GM13977 (cell line): ENCODE measurements at regions not wholly inside any gene's neighbourhood (a gene's known extent, or its start where the extent isn't known, plus 50 kb on each side); places are given as distances from the start of the nearest gene placed in this dataset.

Experiments
- DNase-seq: peaks from one replicate; pipeline ENCODE4 v3.0.0; 2012; ENCODE audit warnings: low spot score
- in situ Hi-C: fragments of 300-500 bp; cut with MboI; formaldehyde crosslinking; loops from one replicate; pipeline ENCODE4 v1.12.0; 2022; ENCODE audit warnings: low sequenced_read_pairs, low pct_unique_long_range_greater_than_20kb, mixed read lengths, inconsistent platforms; ENCODE audit not compliant: unreplicated experiment
- TF ChIP-seq, protein P1 (sequence below): IDR thresholded peaks from 2 replicates; pipeline ENCODE4 v1.5.1; 2012; ENCODE audit warnings: mild to moderate bottlenecking, control low read depth; ENCODE audit not compliant: insufficient read depth; ENCODE audit errors: extremely low read depth, missing control alignments

GRCh38 chr18:10047237-10047636, 133.4 kb downstream of the VAPA start:
- TF ChIP-seq, protein P1, sequence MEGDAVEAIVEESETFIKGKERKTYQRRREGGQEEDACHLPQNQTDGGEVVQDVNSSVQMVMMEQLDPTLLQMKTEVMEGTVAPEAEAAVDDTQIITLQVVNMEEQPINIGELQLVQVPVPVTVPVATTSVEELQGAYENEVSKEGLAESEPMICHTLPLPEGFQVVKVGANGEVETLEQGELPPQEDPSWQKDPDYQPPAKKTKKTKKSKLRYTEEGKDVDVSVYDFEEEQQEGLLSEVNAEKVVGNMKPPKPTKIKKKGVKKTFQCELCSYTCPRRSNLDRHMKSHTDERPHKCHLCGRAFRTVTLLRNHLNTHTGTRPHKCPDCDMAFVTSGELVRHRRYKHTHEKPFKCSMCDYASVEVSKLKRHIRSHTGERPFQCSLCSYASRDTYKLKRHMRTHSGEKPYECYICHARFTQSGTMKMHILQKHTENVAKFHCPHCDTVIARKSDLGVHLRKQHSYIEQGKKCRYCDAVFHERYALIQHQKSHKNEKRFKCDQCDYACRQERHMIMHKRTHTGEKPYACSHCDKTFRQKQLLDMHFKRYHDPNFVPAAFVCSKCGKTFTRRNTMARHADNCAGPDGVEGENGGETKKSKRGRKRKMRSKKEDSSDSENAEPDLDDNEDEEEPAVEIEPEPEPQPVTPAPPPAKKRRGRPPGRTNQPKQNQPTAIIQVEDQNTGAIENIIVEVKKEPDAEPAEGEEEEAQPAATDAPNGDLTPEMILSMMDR: no peak
- no peak for DNase-seq

GRCh38 chr18:10049747-10050146, 135.9 kb downstream of the VAPA start:
- no peak for DNase-seq
- in situ Hi-C loops: no loop called here
- TF ChIP-seq, protein P1: no peak

More at GRCh38 chr18:10047237-10047636, 133.4 kb downstream of the VAPA start:
- in situ Hi-C loops: no loop called here

DNA sequence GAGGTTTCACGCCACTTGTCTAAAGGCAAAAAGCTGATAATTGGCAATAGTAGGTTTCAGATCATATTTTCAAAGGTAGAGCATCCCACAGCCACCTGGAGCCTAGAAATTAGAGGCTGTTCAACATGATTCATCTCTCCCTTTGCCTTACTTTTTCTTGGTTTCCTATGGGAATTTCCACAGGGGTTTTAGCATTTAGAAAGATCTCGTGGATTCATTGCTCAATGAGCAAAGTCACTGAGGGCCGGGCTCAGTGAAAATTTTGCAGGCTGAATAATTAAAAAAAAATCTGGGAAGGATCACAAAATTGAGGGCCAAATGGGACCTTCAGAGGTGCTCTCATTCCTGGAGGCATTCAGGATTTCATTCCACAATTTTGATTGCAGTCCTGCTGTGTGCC, 137.1 kb downstream of the VAPA start:
- DNase-seq: no peak
- TF ChIP-seq, protein P1: no peak
- in situ Hi-C loops: no loop called here

DNA sequence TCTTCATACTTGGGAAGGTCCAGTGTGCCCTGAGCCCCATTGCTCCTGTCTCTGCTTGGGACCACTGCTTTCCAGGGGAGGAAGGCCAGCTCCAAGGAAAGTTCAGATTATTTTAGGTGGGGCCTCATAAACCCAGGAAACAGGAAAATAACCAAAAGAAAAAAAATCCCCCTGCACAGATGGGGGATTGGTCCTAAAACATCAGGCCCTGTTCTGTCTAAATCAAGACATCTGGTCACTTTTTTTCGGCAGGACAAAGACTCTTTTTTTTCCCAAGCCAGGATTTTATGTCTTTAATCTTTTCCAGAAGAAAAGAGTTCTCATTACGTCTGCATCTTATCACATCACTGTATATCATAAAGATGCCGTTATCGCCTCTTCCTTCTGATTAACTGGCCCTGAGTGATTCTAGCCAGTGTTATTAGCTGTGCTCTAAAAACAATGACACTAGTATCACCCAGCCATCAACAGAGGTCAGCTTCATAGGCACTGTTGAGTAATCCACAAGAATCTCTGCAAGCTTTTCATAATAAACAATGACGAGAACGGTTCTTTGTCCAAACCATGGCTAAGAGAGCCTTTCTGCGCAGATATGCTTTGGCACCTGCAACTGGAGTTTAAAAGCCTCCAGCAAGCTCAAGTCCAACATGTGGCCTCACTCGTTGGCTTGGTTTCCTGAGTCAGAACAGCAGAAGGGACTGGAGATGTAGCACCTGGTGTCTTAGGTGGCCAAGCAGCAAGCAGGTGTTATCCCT, 138.2 kb downstream of the VAPA start:
- in situ Hi-C loops: no loop called here
- no peak for DNase-seq
- TF ChIP-seq, protein P1: no peak

- in situ Hi-C loops: no loop called here
- no peak for DNase-seq
- TF ChIP-seq, protein P1: no peak
Observed at GRCh38 chr18:10052871-10053270, 139.1 kb downstream of the VAPA start.

DNA sequence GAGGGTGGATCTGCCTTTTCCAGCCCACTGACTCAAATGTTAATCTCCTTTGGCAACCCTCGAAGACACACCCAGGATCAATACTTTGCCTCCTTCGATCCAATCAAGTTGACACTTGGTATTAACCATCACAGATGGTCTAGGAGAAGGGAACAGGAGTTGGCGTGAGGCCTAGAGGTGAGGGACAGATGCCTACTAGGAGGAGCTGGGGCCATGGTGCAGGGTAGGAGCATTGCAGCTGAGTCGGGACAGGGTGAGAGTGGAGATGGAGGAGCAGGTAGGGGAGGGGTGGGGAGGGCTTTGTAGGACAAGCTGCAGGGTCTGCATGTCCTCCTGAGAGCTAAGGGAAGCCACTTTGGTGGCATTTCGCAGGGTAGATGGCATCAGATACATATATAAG, 140.0 kb downstream of the VAPA start:
- TF ChIP-seq, protein P1: no peak
- no peak for DNase-seq
- in situ Hi-C loops: no loop called here
